A673 (cell line): ENCODE measurements at regions not wholly inside any gene's neighbourhood (a gene's known extent, or its start where the extent isn't known, plus 50 kb on each side); places are given as distances from the start of the nearest gene placed in this dataset.

Experiments
- CTCF ChIP-seq: fragments of 300-800, 200-600 bp; sonication (generic); conservative IDR thresholded peaks from 2 replicates; pipeline ENCODE4 v1.5.1; 2017; ENCODE audit warnings: low read depth, mild to moderate bottlenecking, antibody characterized with exemption, low read length, moderate library complexity, mixed read lengths
- EZH2 ChIP-seq: fragments of 200-600 bp; sonication (generic); IDR thresholded peaks from 2 replicates; pipeline ENCODE4 v1.6.1; 2017; ENCODE audit warnings: borderline replicate concordance, low read depth, mild to moderate bottlenecking, mixed read lengths, antibody characterized with exemption, low read length; ENCODE audit not compliant: poor library complexity, severe bottlenecking

DNA sequence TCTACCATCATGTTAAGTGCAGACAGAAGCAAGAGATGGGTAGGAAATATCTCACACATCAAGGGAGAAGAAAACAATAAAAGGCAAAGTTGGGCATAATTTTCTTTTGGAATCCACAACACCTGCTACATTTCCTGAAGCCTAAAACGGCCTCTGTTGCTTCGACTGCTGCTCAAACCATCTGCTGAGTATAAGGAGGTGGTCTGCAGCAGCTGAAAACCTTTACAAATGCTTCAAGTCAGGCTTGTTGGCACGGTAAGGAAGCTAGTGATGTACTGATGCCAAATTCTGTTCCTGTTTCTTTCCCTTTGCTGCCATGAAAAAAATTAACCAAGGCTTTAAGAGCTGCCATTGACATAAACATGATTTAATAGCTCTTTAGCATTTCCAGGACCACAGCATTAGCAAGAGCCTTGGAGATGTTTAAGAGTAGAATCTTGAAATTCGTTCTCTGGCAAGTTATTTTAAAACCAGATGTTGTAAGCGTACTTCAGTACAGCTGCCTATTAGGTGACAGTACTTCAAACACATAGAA, 75.6 kb downstream of the DMRTA1 start:
- no peak for TF ChIP-seq EZH2
- no peak for TF ChIP-seq CTCF
